ENCODE measurements at regions not wholly inside any gene's neighbourhood (a gene's known extent, or its start where the extent isn't known, plus 50 kb on each side); places are given as distances from the start of the nearest gene placed in this dataset.
A peak's percentile ranks its signal among the peaks of the same experiment; 100 is the strongest.

GRCh38 chr5:175261526-175261925, 182.5 kb downstream of the DRD1 start:
- Histone ChIP-seq H4K20me1 (ENCODE audit: insufficient read depth) (no peaks in the 10 kb centered on the region), H2AFZ (no peak overlapping the region), H3K27ac (no peak overlapping the region), H3K4me3 (no peak overlapping the region), H3K4me1 (ENCODE audit: insufficient read depth) (no peaks in the 10 kb centered on the region), H3K9me3 (ENCODE audit: low read depth) (no peaks in the 10 kb centered on the region), H3K9ac (no peak overlapping the region), H3F3A (ENCODE audit: insufficient read depth) (no peaks in the 10 kb centered on the region), H3K9me2 (ENCODE audit: insufficient read depth) (no peaks in the 10 kb centered on the region), H3K36me3 (ENCODE audit: low read depth) (no peaks in the 10 kb centered on the region), H3K27me3 (replicated peaks; ENCODE audit: insufficient read depth) (no peaks in the 10 kb centered on the region), H3K79me2 (ENCODE audit: insufficient read depth) (no peaks in the 10 kb centered on the region), H3K4me2 (ENCODE audit: unreplicated experiment) (no peak overlapping the region)
- 14 to 15% methylated on average over 4 of the region's 4 CpGs for WGBS, 2 experiments (ENCODE audit: low coverage in 1 of 2, low lambda C conversion rate in 2 of 2, missing lambda C conversion rate in 2 of 2)
- in situ Hi-C loops (cut with MboI), result no loop called here
- TF ChIP-seq EZH2phosphoT487 (IDR thresholded peaks at IDR 0.05; ENCODE audit: insufficient read depth, low read depth) (no peak), EZH2 (IDR thresholded peaks at IDR 0.05; ENCODE audit: insufficient read depth, poor library complexity, severe bottlenecking) (no peak)
- DNase-seq, result no peak

- Histone ChIP-seq H3K27ac (no peak overlapping the region), H2AFZ (no peak overlapping the region), H3K4me3 (no peak overlapping the region), H3K36me3 (ENCODE audit: low read depth) (no peaks in the 10 kb centered on the region), H3K4me1 (ENCODE audit: insufficient read depth) (no peaks in the 10 kb centered on the region), H3K79me2 (ENCODE audit: insufficient read depth) (no peaks in the 10 kb centered on the region), H3K4me2 (ENCODE audit: unreplicated experiment) (no peak overlapping the region), H3F3A (ENCODE audit: insufficient read depth) (no peaks in the 10 kb centered on the region), H3K9me2 (ENCODE audit: insufficient read depth) (no peaks in the 10 kb centered on the region), H4K20me1 (ENCODE audit: insufficient read depth) (no peaks in the 10 kb centered on the region), H3K27me3 (replicated peaks; ENCODE audit: insufficient read depth) (no peaks in the 10 kb centered on the region), H3K9ac (no peak overlapping the region), H3K9me3 (ENCODE audit: low read depth) (no peaks in the 10 kb centered on the region)
- TF ChIP-seq EZH2phosphoT487 (IDR thresholded peaks at IDR 0.05; ENCODE audit: insufficient read depth, low read depth) (no peak), EZH2 (IDR thresholded peaks at IDR 0.05; ENCODE audit: insufficient read depth, poor library complexity, severe bottlenecking) (no peak)
- in situ Hi-C loops (cut with MboI), result no loop called here
- DNase-seq, result peak; percentile 23
- WGBS, 2 experiments (ENCODE audit: low coverage in 1 of 2, low lambda C conversion rate in 2 of 2, missing lambda C conversion rate in 2 of 2), result 14 to 20% methylated on average over 6 of the region's 6 CpGs
Observed at GRCh38 chr5:175261037-175261436, 182.9 kb downstream of the DRD1 start.

DNA sequence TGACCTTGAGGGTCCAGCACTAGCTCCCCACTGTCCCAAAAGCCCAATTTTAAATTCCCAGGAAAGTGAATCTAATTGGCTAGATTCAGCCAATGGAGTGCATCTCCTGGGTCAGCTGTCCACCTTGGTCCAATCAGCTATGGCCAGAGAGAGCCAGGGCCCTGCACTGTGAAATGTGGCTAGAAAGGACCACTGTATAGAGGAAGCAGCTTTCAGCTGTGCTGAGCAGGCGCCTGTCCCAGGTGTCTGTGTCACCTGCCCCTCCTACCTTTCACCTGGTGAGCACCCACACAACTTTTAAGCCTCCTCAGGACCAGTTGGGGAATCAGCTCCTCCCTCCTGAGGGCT, 186.2 kb downstream of the DRD1 start:
- WGBS, 2 experiments (ENCODE audit: low coverage in 1 of 2, low lambda C conversion rate in 2 of 2, missing lambda C conversion rate in 2 of 2), result 13 to 20% methylated on average over 1 of the region's 1 CpG
- Histone ChIP-seq H3K27me3 (replicated peaks; ENCODE audit: insufficient read depth) (no peaks in the 10 kb centered on the region), H3K36me3 (ENCODE audit: low read depth) (no peaks in the 10 kb centered on the region), H2AFZ (no peak overlapping the region), H3K79me2 (ENCODE audit: insufficient read depth) (no peaks in the 10 kb centered on the region), H3K4me1 (ENCODE audit: insufficient read depth) (no peaks in the 10 kb centered on the region; the same call in 1 of the 2 replicates), H3K4me2 (ENCODE audit: unreplicated experiment) (no peak overlapping the region), H3F3A (ENCODE audit: insufficient read depth) (no peaks in the 10 kb centered on the region), H4K20me1 (ENCODE audit: insufficient read depth) (no peaks in the 10 kb centered on the region), H3K4me3 (no peak overlapping the region), H3K9me2 (ENCODE audit: insufficient read depth) (no peaks in the 10 kb centered on the region), H3K9me3 (ENCODE audit: low read depth) (no peaks in the 10 kb centered on the region), H3K9ac (no peak overlapping the region), H3K27ac (no peak overlapping the region)
- in situ Hi-C loops (cut with MboI), result no loop called here
- TF ChIP-seq EZH2phosphoT487 (IDR thresholded peaks at IDR 0.05; ENCODE audit: insufficient read depth, low read depth) (no peak), EZH2 (IDR thresholded peaks at IDR 0.05; ENCODE audit: insufficient read depth, poor library complexity, severe bottlenecking) (no peak)
- DNase-seq, result no peak

- TF ChIP-seq EZH2 (IDR thresholded peaks at IDR 0.05; ENCODE audit: insufficient read depth, poor library complexity, severe bottlenecking) (no peak), EZH2phosphoT487 (IDR thresholded peaks at IDR 0.05; ENCODE audit: insufficient read depth, low read depth) (no peak)
- Histone ChIP-seq H3K9ac (no peak overlapping the region), H3K27ac (no peak overlapping the region), H3K4me1 (ENCODE audit: insufficient read depth) (no peaks in the 10 kb centered on the region; the same call in 1 of the 2 replicates), H3K9me2 (ENCODE audit: insufficient read depth) (no peaks in the 10 kb centered on the region), H3K9me3 (ENCODE audit: low read depth) (no peaks in the 10 kb centered on the region), H4K20me1 (ENCODE audit: insufficient read depth) (no peaks in the 10 kb centered on the region), H3K27me3 (replicated peaks; ENCODE audit: insufficient read depth) (no peaks in the 10 kb centered on the region), H2AFZ (no peak overlapping the region), H3K4me2 (ENCODE audit: unreplicated experiment) (no peak overlapping the region), H3K79me2 (ENCODE audit: insufficient read depth) (no peaks in the 10 kb centered on the region), H3F3A (ENCODE audit: insufficient read depth) (no peaks in the 10 kb centered on the region), H3K36me3 (ENCODE audit: low read depth) (no peaks in the 10 kb centered on the region), H3K4me3 (no peak overlapping the region)
- DNase-seq, result no peak
- in situ Hi-C loops (cut with MboI), result no loop called here
- WGBS, 2 experiments (ENCODE audit: low coverage in 1 of 2, low lambda C conversion rate in 2 of 2, missing lambda C conversion rate in 2 of 2), result 27 to 33% methylated on average over 4 of the region's 4 CpGs
Observed at GRCh38 chr5:175257128-175257846, 186.7 kb downstream of the DRD1 start.
